ENCODE measurements at regions not wholly inside any gene's neighbourhood (a gene's known extent, or its start where the extent isn't known, plus 50 kb on each side); places are given as distances from the start of the nearest gene placed in this dataset.

- CTCF ChIA-PET, result no interaction called here
- POLR2A ChIA-PET, result no interaction called here
Measured at GRCh38 chr16:55152875-55153390, 171.1 kb upstream of the IRX6 start.

GRCh38 chr16:55154262-55154661 is 169.7 kb upstream of the IRX6 start:
- H3K4me3 ChIP-seq (ENCODE audit: low read depth, low read length), result no peak overlapping the region
- CTCF ChIA-PET, result no interaction called here
- TF ChIP-seq CTCF (IDR thresholded peaks at IDR 0.05; ENCODE audit: insufficient read depth, low read length, missing control alignments), result no peak
- POLR2A ChIA-PET, result no interaction called here
- no peak for DNase-seq (ENCODE audit: low read depth, low spot score)

More at GRCh38 chr16:55152875-55153390, 171.1 kb upstream of the IRX6 start:
- DNase-seq (ENCODE audit: low read depth, low spot score), result no peak
- TF ChIP-seq CTCF (IDR thresholded peaks at IDR 0.05; ENCODE audit: insufficient read depth, low read length, missing control alignments), result no peak
- H3K4me3 ChIP-seq (ENCODE audit: low read depth, low read length), result no peak overlapping the region

- TF ChIP-seq CTCF (IDR thresholded peaks at IDR 0.05; ENCODE audit: insufficient read depth, low read length, missing control alignments), result no peak
- no peak for DNase-seq (ENCODE audit: low read depth, low spot score)
- H3K4me3 ChIP-seq (ENCODE audit: low read depth, low read length), result no peak overlapping the region
- POLR2A ChIA-PET, result no interaction called here
- CTCF ChIA-PET, result no interaction called here
Measured at GRCh38 chr16:55154956-55155355, 169.0 kb upstream of the IRX6 start.

GRCh38 chr16:55155815-55156214 is 168.2 kb upstream of the IRX6 start:
- H3K4me3 ChIP-seq (ENCODE audit: low read depth, low read length), result no peak overlapping the region
- CTCF ChIA-PET, result no interaction called here
- no peak for TF ChIP-seq CTCF (IDR thresholded peaks at IDR 0.05; ENCODE audit: insufficient read depth, low read length, missing control alignments)
- POLR2A ChIA-PET, result no interaction called here
- no peak for DNase-seq (ENCODE audit: low read depth, low spot score)

DNA sequence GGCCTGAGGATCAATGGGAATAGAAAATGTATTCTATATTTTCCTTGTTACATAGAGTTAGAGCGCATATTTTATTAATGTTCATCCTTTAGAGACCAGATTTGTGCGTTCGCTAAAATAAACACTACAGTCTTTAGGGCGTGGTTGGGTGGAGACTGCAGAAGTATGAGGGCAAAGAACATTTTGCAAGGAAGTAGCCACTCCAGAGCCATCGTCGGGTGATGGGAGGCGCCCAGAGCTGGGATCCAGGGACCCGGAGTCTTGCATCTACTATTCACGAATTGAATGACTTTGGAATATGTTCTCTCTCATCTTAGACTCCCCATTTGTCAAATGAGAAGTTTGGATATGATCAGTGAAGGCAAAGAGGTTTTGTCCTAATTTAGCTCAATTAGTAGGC is 154.2 kb upstream of the IRX6 start:
- CTCF ChIA-PET, result no interaction called here
- DNase-seq (ENCODE audit: low read depth, low spot score), result no peak
- TF ChIP-seq CTCF (IDR thresholded peaks at IDR 0.05; ENCODE audit: insufficient read depth, low read length, missing control alignments), result no peak
- H3K4me3 ChIP-seq (ENCODE audit: low read depth, low read length), result no peak overlapping the region
- POLR2A ChIA-PET, result no interaction called here

GRCh38 chr16:55171241-55171640 is 152.8 kb upstream of the IRX6 start:
- DNase-seq (ENCODE audit: low read depth, low spot score), result no peak
- no peak overlapping the region for H3K4me3 ChIP-seq (ENCODE audit: low read depth, low read length)
- ChIA-PET POLR2A (no interaction called here), CTCF (no interaction called here)
- TF ChIP-seq CTCF (IDR thresholded peaks at IDR 0.05; ENCODE audit: insufficient read depth, low read length, missing control alignments), result no peak
